Tibial nerve (tissue), 4 donors: ENCODE measurements at regions not wholly inside any gene's neighbourhood (a gene's known extent, or its start where the extent isn't known, plus 50 kb on each side); places are given as distances from the start of the nearest gene placed in this dataset.

Source experiments
- CTCF ChIP-seq, 5 experiments: fragments of 200-600 bp in 3 of 5; fragments of 450-650 bp in 2 of 5; sonication (generic) in 3 of 5; IDR thresholded peaks; one replicate each; pipeline ENCODE4 v1.5.1; 2016 to 2019; ENCODE audit warnings: antibody characterized with exemption in 5 of 5, mild to moderate bottlenecking in 3 of 5, moderate library complexity in 2 of 5
- EP300 ChIP-seq, 2 donors: sonication (generic); formaldehyde crosslinking; IDR thresholded peaks; one replicate each; pipeline ENCODE4 v1.6.1; 2017; ENCODE audit warnings: antibody characterized with exemption in 2 of 2, mild to moderate bottlenecking in 1 of 2
- POLR2A ChIP-seq, 2 donors: fragments of 450-650 bp; IDR thresholded peaks; one replicate each; pipeline ENCODE4 v1.6.1; 2017; ENCODE audit warnings: antibody characterized with exemption in 2 of 2, mild to moderate bottlenecking in 2 of 2, moderate library complexity in 2 of 2

- TF ChIP-seq CTCF (IDR thresholded peaks at IDR 0.05): no peak
- no peak for TF ChIP-seq EP300 (IDR thresholded peaks at IDR 0.05)
- no peak for TF ChIP-seq POLR2A (IDR thresholded peaks at IDR 0.05)
Measured at GRCh38 chr17:77754956-77755355, 203.5 kb upstream of the TNRC6C start.
